Breast epithelium (tissue), 3 donors: ENCODE measurements at regions not wholly inside any gene's neighbourhood (a gene's known extent, or its start where the extent isn't known, plus 50 kb on each side); places are given as distances from the start of the nearest gene placed in this dataset.

Source experiments
- CTCF ChIP-seq, 3 donors: fragments of 450-650 bp; IDR thresholded peaks; one replicate each; pipeline ENCODE4 v1.5.1; 2016 to 2017; ENCODE audit warnings: antibody characterized with exemption in 3 of 3, mild to moderate bottlenecking in 3 of 3, moderate library complexity in 3 of 3
- POLR2A ChIP-seq: fragments of 450-650 bp; IDR thresholded peaks from one replicate; pipeline ENCODE4 v1.6.1; 2016; ENCODE audit warnings: antibody characterized with exemption, mild to moderate bottlenecking, moderate library complexity

- TF ChIP-seq CTCF (IDR thresholded peaks at IDR 0.05) (no peak), POLR2A (no peak)
Observed at GRCh38 chr21:16302851-16303282, 573.1 kb downstream of the USP25 start.
